ENCODE measurements at regions not wholly inside any gene's neighbourhood (a gene's known extent, or its start where the extent isn't known, plus 50 kb on each side); places are given as distances from the start of the nearest gene placed in this dataset.

- TF ChIP-seq, protein P1, sequence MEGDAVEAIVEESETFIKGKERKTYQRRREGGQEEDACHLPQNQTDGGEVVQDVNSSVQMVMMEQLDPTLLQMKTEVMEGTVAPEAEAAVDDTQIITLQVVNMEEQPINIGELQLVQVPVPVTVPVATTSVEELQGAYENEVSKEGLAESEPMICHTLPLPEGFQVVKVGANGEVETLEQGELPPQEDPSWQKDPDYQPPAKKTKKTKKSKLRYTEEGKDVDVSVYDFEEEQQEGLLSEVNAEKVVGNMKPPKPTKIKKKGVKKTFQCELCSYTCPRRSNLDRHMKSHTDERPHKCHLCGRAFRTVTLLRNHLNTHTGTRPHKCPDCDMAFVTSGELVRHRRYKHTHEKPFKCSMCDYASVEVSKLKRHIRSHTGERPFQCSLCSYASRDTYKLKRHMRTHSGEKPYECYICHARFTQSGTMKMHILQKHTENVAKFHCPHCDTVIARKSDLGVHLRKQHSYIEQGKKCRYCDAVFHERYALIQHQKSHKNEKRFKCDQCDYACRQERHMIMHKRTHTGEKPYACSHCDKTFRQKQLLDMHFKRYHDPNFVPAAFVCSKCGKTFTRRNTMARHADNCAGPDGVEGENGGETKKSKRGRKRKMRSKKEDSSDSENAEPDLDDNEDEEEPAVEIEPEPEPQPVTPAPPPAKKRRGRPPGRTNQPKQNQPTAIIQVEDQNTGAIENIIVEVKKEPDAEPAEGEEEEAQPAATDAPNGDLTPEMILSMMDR (IDR thresholded peaks at IDR 0.05) = no peak
- intact Hi-C loops (cut with DNase I) = no loop called here
- Histone ChIP-seq H3K36me3 (ENCODE audit: insufficient read depth in 1 of 2, low read depth in 1 of 2) (no peaks in the 10 kb centered on the region), H3K27ac (no peak overlapping the region), H3K9me3 (no peaks in the 10 kb centered on the region), H3K4me3 (no peak overlapping the region), H3K27me3 (ENCODE audit: insufficient read depth in 3 of 3, low read length in 2 of 3) (peaks cover 0 to 26% (median 5%) of the 10 kb centered on the region in 3 donors), H3K4me1 (no peaks in the 10 kb centered on the region)
- DNase-seq (no peak), ATAC-seq (no peak)
- 16 to 27% (median 21%) methylated on average over 3 of the region's 3 CpGs for WGBS, 3 donors
These were observed 144.3 kb downstream of the DMRTA2 start for GRCh38 chr1:50278961-50279360.

DNA sequence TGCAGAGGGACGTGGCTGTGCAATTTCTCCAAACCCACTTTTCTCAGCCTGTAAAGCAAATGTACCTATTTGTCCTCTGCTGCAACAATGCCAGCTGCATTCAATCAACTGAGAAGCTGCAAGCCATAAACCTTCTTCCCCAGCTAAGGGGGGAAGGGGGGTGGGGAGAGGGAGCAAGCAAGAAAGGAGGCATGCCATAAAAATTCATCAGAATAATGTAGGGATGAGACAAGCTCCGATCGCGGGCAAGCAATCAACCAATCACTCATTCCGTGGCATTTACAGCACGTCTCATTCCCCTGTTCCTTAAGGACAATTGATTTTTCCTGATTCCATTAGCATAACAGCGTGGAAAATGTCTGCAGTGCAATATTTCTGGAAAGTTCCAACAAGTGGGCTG, 144.8 kb downstream of the DMRTA2 start:
- H3K4me1 ChIP-seq = no peaks in the 10 kb centered on the region
- TF ChIP-seq, protein P1 (IDR thresholded peaks at IDR 0.05) = no peak
- intact Hi-C loops (cut with DNase I) = no loop called here
- no peaks in the 10 kb centered on the region for H3K36me3 ChIP-seq (ENCODE audit: insufficient read depth in 1 of 2, low read depth in 1 of 2)
- no peaks in the 10 kb centered on the region for H3K9me3 ChIP-seq
- peaks cover 0 to 26% (median 5%) of the 10 kb centered on the region in 3 donors for H3K27me3 ChIP-seq (ENCODE audit: insufficient read depth in 3 of 3, low read length in 2 of 3)
- ATAC-seq = no peak
- 6 to 9% (median 7%) methylated on average over 7 of the region's 7 CpGs for WGBS, 3 donors
- no peak for DNase-seq
- H3K27ac ChIP-seq = no peak overlapping the region
- no peak overlapping the region for H3K4me3 ChIP-seq

- 3 to 4% (median 4%) methylated on average over 9 of the region's 9 CpGs for WGBS, 3 donors
- ATAC-seq (no peak), DNase-seq (no peak)
- Histone ChIP-seq H3K4me3 (no peak overlapping the region), H3K9me3 (no peaks in the 10 kb centered on the region), H3K4me1 (no peaks in the 10 kb centered on the region), H3K27me3 (ENCODE audit: insufficient read depth in 3 of 3, low read length in 2 of 3) (peaks cover 0 to 26% (median 5%) of the 10 kb centered on the region in 3 donors), H3K36me3 (ENCODE audit: insufficient read depth in 1 of 2, low read depth in 1 of 2) (no peaks in the 10 kb centered on the region), H3K27ac (no peak overlapping the region)
- TF ChIP-seq, protein P1 (IDR thresholded peaks at IDR 0.05) = no peak
- intact Hi-C loops (cut with DNase I) = no loop called here
These were observed 147.7 kb downstream of the DMRTA2 start for GRCh38 chr1:50275566-50275965.

DNA sequence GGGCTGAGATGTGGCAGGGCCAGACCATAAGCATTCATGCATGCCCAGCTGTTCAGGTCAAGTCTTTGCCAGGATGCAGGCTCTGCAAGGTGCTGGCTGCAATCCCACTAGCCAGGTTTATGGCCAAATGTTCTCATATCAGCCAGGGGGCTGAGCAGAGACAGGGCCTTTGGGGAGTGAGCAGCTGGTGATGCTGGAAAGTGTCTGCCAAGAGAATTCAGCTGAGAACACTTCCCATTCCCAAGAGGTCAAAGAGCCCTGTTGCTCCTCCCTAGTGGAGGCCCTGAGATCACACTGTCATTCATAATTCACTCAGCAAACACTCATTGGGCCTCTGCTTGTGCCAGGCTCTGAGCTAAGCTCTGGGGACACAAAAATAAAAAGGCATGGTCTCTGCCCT, 150.3 kb downstream of the DMRTA2 start:
- TF ChIP-seq, protein P1 (IDR thresholded peaks at IDR 0.05) = no peak
- H3K4me1 ChIP-seq = no peaks in the 10 kb centered on the region
- DNase-seq = no peak
- no peak overlapping the region for H3K27ac ChIP-seq
- peaks cover 0 to 17% (median 5%) of the 10 kb centered on the region in 3 donors for H3K27me3 ChIP-seq (ENCODE audit: insufficient read depth in 3 of 3, low read length in 2 of 3)
- no peaks in the 10 kb centered on the region for H3K36me3 ChIP-seq (ENCODE audit: insufficient read depth in 1 of 2, low read depth in 1 of 2)
- no peaks in the 10 kb centered on the region for H3K9me3 ChIP-seq
- ATAC-seq = no peak
- H3K4me3 ChIP-seq = no peak overlapping the region
- intact Hi-C loops (cut with DNase I) = no loop called here

GRCh38 chr1:50271968-50272578, 151.2 kb downstream of the DMRTA2 start:
- no peak for ATAC-seq
- intact Hi-C loops (cut with DNase I) = no loop called here
- 60 to 65% (median 63%) methylated on average over 2 of the region's 2 CpGs for WGBS, 3 donors

More at GRCh38 chr1:50271968-50272578, 151.2 kb downstream of the DMRTA2 start:
- Histone ChIP-seq H3K9me3 (no peaks in the 10 kb centered on the region), H3K4me1 (no peaks in the 10 kb centered on the region), H3K36me3 (ENCODE audit: insufficient read depth in 1 of 2, low read depth in 1 of 2) (no peaks in the 10 kb centered on the region), H3K27me3 (ENCODE audit: insufficient read depth in 3 of 3, low read length in 2 of 3) (peaks cover 0 to 9% (median 0%) of the 10 kb centered on the region in 3 donors), H3K27ac (no peak overlapping the region), H3K4me3 (no peak overlapping the region)
- TF ChIP-seq, protein P1 (IDR thresholded peaks at IDR 0.05) = peak; percentile 47
- peak; percentile 26 to 56 for DNase-seq
